Upper lobe of left lung (tissue), 4 donors: ENCODE measurements at regions not wholly inside any gene's neighbourhood (a gene's known extent, or its start where the extent isn't known, plus 50 kb on each side); places are given as distances from the start of the nearest gene placed in this dataset.

Experiments used
- CTCF ChIP-seq, 6 experiments: fragments of 450-650 bp in 4 of 6; fragments of 200-600 bp in 2 of 6; sonication (generic) in 2 of 6; IDR thresholded peaks; one replicate each; pipeline ENCODE4 v1.5.1; 2016 to 2019; ENCODE audit warnings: antibody characterized with exemption in 6 of 6
- EP300 ChIP-seq, 4 donors: sonication (generic); formaldehyde crosslinking; IDR thresholded peaks; one replicate each; pipeline ENCODE4 v1.5.1; 2017; ENCODE audit warnings: antibody characterized with exemption in 4 of 4, control low read depth in 2 of 4
- POLR2A ChIP-seq, 4 donors: fragments of 450-650 bp; IDR thresholded peaks; one replicate each; pipeline ENCODE4 v1.5.1; 2016 to 2017; ENCODE audit warnings: antibody characterized with exemption in 4 of 4, mild to moderate bottlenecking in 2 of 4
- POLR2AphosphoS5 ChIP-seq, 2 donors: sonication (generic); formaldehyde crosslinking; IDR thresholded peaks; one replicate each; pipeline ENCODE4 v1.5.1; 2017; ENCODE audit warnings: antibody characterized with exemption in 2 of 2

GRCh38 chr4:1539859-1540600, 133.8 kb upstream of the NKX1-1 start:
- TF ChIP-seq POLR2A (IDR thresholded peaks at IDR 0.05): no peak
- TF ChIP-seq CTCF (IDR thresholded peaks at IDR 0.05): no peak
- no peak for TF ChIP-seq POLR2AphosphoS5 (IDR thresholded peaks at IDR 0.05)
- TF ChIP-seq EP300 (IDR thresholded peaks at IDR 0.05): no peak
